Endodermal cell (in vitro differentiated cells): ENCODE measurements at regions not wholly inside any gene's neighbourhood (a gene's known extent, or its start where the extent isn't known, plus 50 kb on each side); places are given as distances from the start of the nearest gene placed in this dataset.

Source experiments
- DNase-seq: peaks from one replicate; pipeline ENCODE4 v3.0.0-alpha.2; 2017
- H3K27ac ChIP-seq: 2 replicates; pipeline ENCODE4 v1.5.1; 2013; ENCODE audit warnings: mild to moderate bottlenecking, low read depth, low read length, moderate library complexity
- H3K27me3 ChIP-seq: 2 replicates; pipeline ENCODE4 v1.6.1; 2013; ENCODE audit warnings: mild to moderate bottlenecking, low read length, moderate library complexity; ENCODE audit not compliant: insufficient read depth, control insufficient read depth, poor library complexity, severe bottlenecking
- H3K36me3 ChIP-seq: 2 replicates; pipeline ENCODE4 v1.7.0; 2013; ENCODE audit warnings: mild to moderate bottlenecking, low read length, moderate library complexity; ENCODE audit not compliant: control insufficient read depth, insufficient read depth
- H3K4me1 ChIP-seq: one replicate; pipeline ENCODE4 v1.7.0; 2013; ENCODE audit warnings: low read length; ENCODE audit not compliant: control insufficient read depth, insufficient read depth
- H3K4me3 ChIP-seq: 2 replicates; pipeline ENCODE4 v1.5.1; 2013; ENCODE audit warnings: mild to moderate bottlenecking, low read length, moderate library complexity
- H3K9ac ChIP-seq: 2 replicates; pipeline ENCODE4 v1.6.1; 2013; ENCODE audit warnings: mild to moderate bottlenecking, low read length, moderate library complexity; ENCODE audit not compliant: poor library complexity, severe bottlenecking; ENCODE audit errors: extremely low read depth
- H3K9me3 ChIP-seq: 2 replicates; pipeline ENCODE4 v1.6.1; 2013; ENCODE audit warnings: mild to moderate bottlenecking, low read length, moderate library complexity; ENCODE audit not compliant: control insufficient read depth
- H3K27ac Mint-ChIP-seq: 2 replicates; pipeline ENCODE4 v1.8.0; 2020; ENCODE audit warnings: mixed read lengths
- H3K27me3 Mint-ChIP-seq: 2 replicates; pipeline ENCODE4 v1.8.0; 2021; ENCODE audit warnings: mild to moderate bottlenecking, mixed read lengths; ENCODE audit not compliant: insufficient read depth
- H3K36me3 Mint-ChIP-seq: 2 replicates; pipeline ENCODE4 v1.8.0; 2020; ENCODE audit warnings: low read depth, mixed read lengths
- H3K4me1 Mint-ChIP-seq: 2 replicates; pipeline ENCODE4 v1.8.0; 2020; ENCODE audit warnings: mixed read lengths
- H3K4me3 Mint-ChIP-seq: 2 replicates; pipeline ENCODE4 v1.8.0; 2020; ENCODE audit warnings: mild to moderate bottlenecking, moderate library complexity, mixed read lengths
- H3K9me3 Mint-ChIP-seq: 2 replicates; pipeline ENCODE4 v1.8.0; 2020; ENCODE audit warnings: mild to moderate bottlenecking, mixed read lengths
- CTCF ChIP-seq: fragments of 200-600 bp; sonication (generic); conservative IDR thresholded peaks from 2 replicates; pipeline ENCODE4 v1.5.0; 2021; ENCODE audit warnings: antibody characterized with exemption, mild to moderate bottlenecking
- WGBS, 2 experiments: methylation state at CpG; one replicate each; pipeline versions ENCODE4 v1.1.5 to v1.1.7; 2013; ENCODE audit warnings: missing lambda C conversion rate in 2 of 2, mixed read lengths in 1 of 2; ENCODE audit not compliant: insufficient coverage in 1 of 2, insufficient read length in 1 of 2; 5-methylcytosine and 5-hydroxymethylcytosine counted together

DNA sequence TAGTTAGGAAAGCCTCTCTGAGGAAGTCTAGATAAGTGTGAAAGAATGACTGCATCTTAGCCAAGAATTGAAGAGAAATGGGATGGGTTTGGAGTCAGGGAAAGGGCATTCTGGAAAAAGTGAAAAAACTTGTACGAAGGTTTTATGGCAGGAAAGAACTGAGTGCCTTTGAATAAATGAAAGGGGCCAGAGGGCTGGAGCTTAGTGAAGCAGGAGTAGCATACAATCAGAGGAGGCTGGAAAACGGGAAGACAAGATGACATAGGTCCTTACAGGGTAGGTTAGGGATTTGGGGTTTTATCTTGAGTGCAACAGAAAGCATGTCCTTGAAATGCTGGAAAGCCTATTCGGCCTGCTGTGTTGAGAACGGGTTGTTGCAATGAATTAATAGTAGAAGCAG is 152.6 kb upstream of the RND3 start:
- H3K4me3 Mint-ChIP-seq = no peak overlapping the region
- H3K36me3 Mint-ChIP-seq = no peaks in the 10 kb centered on the region
- no peaks in the 10 kb centered on the region for H3K9me3 Mint-ChIP-seq
- H3K4me1 Mint-ChIP-seq = peaks cover 22% of the 10 kb centered on the region
- H3K27me3 ChIP-seq = no peaks in the 10 kb centered on the region
- no peak overlapping the region for H3K9ac ChIP-seq
- H3K9me3 ChIP-seq = no peaks in the 10 kb centered on the region
- H3K27ac ChIP-seq = no peak overlapping the region
- H3K27ac Mint-ChIP-seq = no peak overlapping the region
- DNase-seq = no peak
- WGBS, 2 experiments = 85% methylated on average over 4 of the region's 4 CpGs
- no peak for TF ChIP-seq CTCF
- H3K27me3 Mint-ChIP-seq = peaks cover 5% of the 10 kb centered on the region
- no peak overlapping the region for H3K4me3 ChIP-seq
- H3K4me1 ChIP-seq = peaks cover 14% of the 10 kb centered on the region
- H3K36me3 ChIP-seq = no peaks in the 10 kb centered on the region

DNA sequence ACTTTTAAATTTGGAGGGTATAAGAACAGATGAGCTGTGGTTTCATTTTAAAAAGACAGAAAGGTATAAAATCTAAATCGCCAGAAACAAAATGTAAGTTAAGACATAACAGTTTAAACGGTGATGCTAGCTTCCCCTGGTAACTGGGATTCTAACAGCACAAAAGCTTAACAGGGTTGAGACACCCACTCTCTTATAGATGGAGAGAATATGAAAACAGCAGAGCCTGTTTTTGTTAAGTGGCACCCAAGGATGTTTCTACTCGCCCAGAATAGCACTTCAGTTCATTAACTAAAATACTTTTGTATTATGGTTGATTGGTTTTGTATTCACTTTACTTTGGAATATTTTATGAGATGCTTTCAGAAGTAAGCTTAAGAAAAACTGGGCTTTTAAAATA is 151.9 kb upstream of the RND3 start:
- no peak overlapping the region for H3K4me3 ChIP-seq
- Mint-ChIP-seq H3K36me3 (no peaks in the 10 kb centered on the region), H3K4me3 (no peak overlapping the region), H3K27ac (no peak overlapping the region), H3K27me3 (peaks cover 5% of the 10 kb centered on the region), H3K9me3 (no peaks in the 10 kb centered on the region), H3K4me1 (peaks cover 22% of the 10 kb centered on the region)
- H3K4me1 ChIP-seq = peaks cover 14% of the 10 kb centered on the region
- WGBS, 2 experiments = 80 to 85% methylated on average over 2 of the region's 3 CpGs
- H3K9ac ChIP-seq = no peak overlapping the region
- no peaks in the 10 kb centered on the region for H3K36me3 ChIP-seq
- H3K9me3 ChIP-seq = no peaks in the 10 kb centered on the region
- DNase-seq = no peak
- H3K27me3 ChIP-seq = no peaks in the 10 kb centered on the region
- H3K27ac ChIP-seq = no peak overlapping the region
- no peak for TF ChIP-seq CTCF

DNA sequence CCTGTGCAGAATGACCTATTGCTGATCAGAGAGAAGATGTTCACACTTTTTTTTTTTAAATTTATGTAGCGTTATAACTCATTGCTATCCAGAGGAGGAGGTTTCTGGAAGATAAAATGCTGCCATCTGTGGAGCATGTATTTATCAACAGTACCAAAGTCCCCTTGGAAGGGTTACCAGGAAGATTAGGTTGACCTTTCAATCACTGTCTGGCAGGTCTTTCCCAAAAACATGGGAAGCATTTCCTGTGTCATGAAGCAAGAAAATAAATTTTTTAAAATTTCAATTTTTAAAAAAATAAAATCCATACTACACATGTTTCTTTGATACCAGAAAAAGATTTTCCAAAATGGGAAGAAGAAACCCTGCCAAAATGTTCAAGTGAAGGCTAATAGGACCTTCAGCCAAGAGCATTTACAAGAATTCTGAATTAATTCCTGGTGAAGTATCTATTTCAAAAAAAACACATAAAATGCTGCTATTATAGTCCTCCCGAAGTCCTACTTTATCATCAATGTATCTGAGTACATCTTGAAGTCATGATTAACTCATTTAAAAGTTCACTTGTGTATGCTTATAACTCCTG is 143.9 kb upstream of the RND3 start:
- H3K4me1 Mint-ChIP-seq = peaks cover 3% of the 10 kb centered on the region
- H3K27ac Mint-ChIP-seq = no peak overlapping the region
- H3K27ac ChIP-seq = peak overlapping the region; percentile 87
- no peaks in the 10 kb centered on the region for H3K27me3 ChIP-seq
- no peak for DNase-seq
- TF ChIP-seq CTCF = no peak
- no peaks in the 10 kb centered on the region for H3K9me3 Mint-ChIP-seq
- H3K4me3 ChIP-seq = no peak overlapping the region
- H3K4me1 ChIP-seq = no peaks in the 10 kb centered on the region
- no peak overlapping the region for H3K9ac ChIP-seq
- H3K36me3 ChIP-seq = no peaks in the 10 kb centered on the region
- 91% methylated on average over 2 of the region's 2 CpGs; no CpG with 5 or more reads in 1 of the 2 experiments for WGBS, 2 experiments
- H3K27me3 Mint-ChIP-seq = no peaks in the 10 kb centered on the region
- H3K4me3 Mint-ChIP-seq = no peak overlapping the region
- H3K9me3 ChIP-seq = peaks cover 3% of the 10 kb centered on the region
- no peaks in the 10 kb centered on the region for H3K36me3 Mint-ChIP-seq
